ENCODE measurements at regions not wholly inside any gene's neighbourhood (a gene's known extent, or its start where the extent isn't known, plus 50 kb on each side); places are given as distances from the start of the nearest gene placed in this dataset.

GRCh38 chr18:75783566-75784281 lies 356.2 kb upstream of the SMIM21 start:
- no peak for TF ChIP-seq CTCF (conservative IDR thresholded peaks at IDR 0.05; ENCODE audit: low read length)
- no peak for TF ChIP-seq EZH2phosphoT487 (IDR thresholded peaks at IDR 0.05; ENCODE audit: borderline replicate concordance, low read depth, low read length)
